T-helper 1 cell treated with Interleukin-12 subunit alpha and Interleukin-12 subunit beta and Interleukin-4 antibody, amounts not matched to agents 30 μg/mL and 1 μg/mL, for 36 hours (primary cell): ENCODE measurements at regions not wholly inside any gene's neighbourhood (a gene's known extent, or its start where the extent isn't known, plus 50 kb on each side); places are given as distances from the start of the nearest gene placed in this dataset.

Experiments used
- H3K27ac Mint-ChIP-seq: one replicate; pipeline ENCODE4 v1.8.0; 2021; ENCODE audit warnings: mild to moderate bottlenecking, mixed read lengths
- H3K27me3 Mint-ChIP-seq: one replicate; pipeline ENCODE4 v1.8.0; 2021; ENCODE audit warnings: low read depth, mixed read lengths
- H3K36me3 Mint-ChIP-seq: one replicate; pipeline ENCODE4 v1.8.0; 2021; ENCODE audit warnings: low read depth, mixed read lengths
- H3K4me1 Mint-ChIP-seq: one replicate; pipeline ENCODE4 v1.8.0; 2021; ENCODE audit warnings: low read depth, mixed read lengths
- H3K4me3 Mint-ChIP-seq: one replicate; pipeline ENCODE4 v1.8.0; 2021; ENCODE audit warnings: mild to moderate bottlenecking, moderate library complexity, mixed read lengths
- H3K9me3 Mint-ChIP-seq: one replicate; pipeline ENCODE4 v1.8.0; 2021; ENCODE audit warnings: mixed read lengths

DNA sequence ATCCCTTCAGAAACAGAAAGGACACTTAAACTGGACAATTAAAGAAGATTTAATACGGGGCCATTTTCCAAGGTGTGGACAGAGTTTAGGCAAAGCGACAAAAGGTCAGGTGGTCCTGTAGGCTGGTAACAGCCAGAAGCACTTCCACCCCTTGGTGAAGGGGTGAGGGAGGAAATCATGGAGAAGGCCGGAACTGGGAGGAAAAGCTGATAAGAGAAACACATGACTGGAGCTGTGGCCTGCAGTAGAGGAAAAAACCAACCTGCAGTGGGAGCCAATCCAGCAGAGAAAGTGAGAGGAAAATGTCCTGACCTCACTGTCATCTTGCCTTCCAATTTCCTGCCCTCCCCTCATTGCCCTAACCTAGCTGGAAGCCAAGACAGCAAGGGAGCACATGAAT, 249.8 kb downstream of the LMO4 start:
- no peak overlapping the region for H3K4me3 Mint-ChIP-seq
- H3K9me3 Mint-ChIP-seq: no peaks in the 10 kb centered on the region
- no peaks in the 10 kb centered on the region for H3K4me1 Mint-ChIP-seq
- no peaks in the 10 kb centered on the region for H3K27me3 Mint-ChIP-seq
- H3K36me3 Mint-ChIP-seq: no peaks in the 10 kb centered on the region
- no peak overlapping the region for H3K27ac Mint-ChIP-seq

DNA sequence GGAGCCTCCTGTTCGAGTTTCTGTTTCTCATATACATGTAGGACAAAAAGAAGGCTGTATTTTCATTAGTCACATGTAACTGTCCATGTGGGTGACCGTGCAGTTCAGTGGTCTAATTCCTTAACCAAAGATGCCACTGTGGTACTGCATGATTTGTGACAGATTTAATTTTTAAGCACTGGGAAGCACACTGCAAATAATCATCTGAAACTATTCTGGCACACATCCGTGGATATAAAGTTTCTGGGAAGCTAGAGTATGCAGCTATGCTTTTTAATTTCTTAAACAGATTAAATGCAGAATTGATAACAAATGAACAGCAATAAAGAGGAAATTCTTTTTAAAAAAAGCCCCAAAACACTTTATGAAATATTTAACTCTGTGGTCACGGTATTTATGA, 254.8 kb downstream of the LMO4 start:
- no peaks in the 10 kb centered on the region for H3K9me3 Mint-ChIP-seq
- no peaks in the 10 kb centered on the region for H3K36me3 Mint-ChIP-seq
- no peak overlapping the region for H3K4me3 Mint-ChIP-seq
- no peaks in the 10 kb centered on the region for H3K27me3 Mint-ChIP-seq
- no peaks in the 10 kb centered on the region for H3K4me1 Mint-ChIP-seq
- H3K27ac Mint-ChIP-seq: no peak overlapping the region

- Mint-ChIP-seq H3K9me3 (no peaks in the 10 kb centered on the region), H3K27me3 (no peaks in the 10 kb centered on the region), H3K36me3 (no peaks in the 10 kb centered on the region), H3K4me3 (no peak overlapping the region), H3K4me1 (no peaks in the 10 kb centered on the region), H3K27ac (no peak overlapping the region)
Measured at GRCh38 chr1:87584586-87584985, 255.9 kb downstream of the LMO4 start.

DNA sequence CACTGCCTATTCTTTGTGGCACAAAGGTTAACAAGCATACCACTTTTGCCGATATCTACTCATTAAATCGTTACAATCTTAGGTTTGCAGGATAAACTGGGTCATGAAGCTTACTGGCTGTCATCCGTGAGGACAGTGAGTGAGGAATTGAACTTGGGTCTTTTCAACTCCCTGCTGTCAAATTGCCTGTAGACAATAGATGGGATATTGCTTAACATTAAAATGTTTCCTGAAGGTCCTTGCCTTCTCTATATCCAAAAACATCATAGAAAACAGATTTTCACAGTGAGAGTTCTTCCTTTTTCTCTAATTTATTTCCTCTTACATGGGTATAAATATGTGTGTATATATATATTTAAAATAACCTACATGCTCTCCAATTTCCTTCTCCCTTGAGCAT, 257.8 kb downstream of the LMO4 start:
- Mint-ChIP-seq H3K4me1 (no peaks in the 10 kb centered on the region), H3K27me3 (no peaks in the 10 kb centered on the region)

DNA sequence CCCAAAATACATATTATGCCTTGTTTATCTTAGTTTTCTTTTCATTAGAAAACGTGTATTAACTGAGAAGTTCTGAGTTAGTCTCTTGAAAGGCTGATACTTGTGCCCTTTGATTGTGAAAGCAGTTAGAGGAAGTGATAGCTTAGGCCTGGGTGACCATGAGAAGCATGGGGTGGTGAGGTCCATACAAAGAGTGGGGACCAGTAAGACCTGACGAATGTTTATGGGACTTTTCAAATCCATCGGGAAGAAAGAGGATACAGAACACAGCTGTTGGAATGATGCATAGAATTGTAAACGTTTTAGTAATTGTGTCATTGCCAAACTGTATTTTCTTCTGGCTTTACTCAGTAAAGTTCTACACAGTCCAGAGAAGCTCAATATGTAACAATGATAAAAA, 259.8 kb downstream of the LMO4 start:
- no peaks in the 10 kb centered on the region for H3K36me3 Mint-ChIP-seq
- no peak overlapping the region for H3K4me3 Mint-ChIP-seq
- H3K9me3 Mint-ChIP-seq: no peaks in the 10 kb centered on the region
- H3K27me3 Mint-ChIP-seq: no peaks in the 10 kb centered on the region
- no peaks in the 10 kb centered on the region for H3K4me1 Mint-ChIP-seq
- no peak overlapping the region for H3K27ac Mint-ChIP-seq

More for the DNA sequence above, 257.8 kb downstream of the LMO4 start:
- no peak overlapping the region for H3K4me3 Mint-ChIP-seq
- H3K36me3 Mint-ChIP-seq: no peaks in the 10 kb centered on the region
- no peaks in the 10 kb centered on the region for H3K9me3 Mint-ChIP-seq
- no peak overlapping the region for H3K27ac Mint-ChIP-seq

DNA sequence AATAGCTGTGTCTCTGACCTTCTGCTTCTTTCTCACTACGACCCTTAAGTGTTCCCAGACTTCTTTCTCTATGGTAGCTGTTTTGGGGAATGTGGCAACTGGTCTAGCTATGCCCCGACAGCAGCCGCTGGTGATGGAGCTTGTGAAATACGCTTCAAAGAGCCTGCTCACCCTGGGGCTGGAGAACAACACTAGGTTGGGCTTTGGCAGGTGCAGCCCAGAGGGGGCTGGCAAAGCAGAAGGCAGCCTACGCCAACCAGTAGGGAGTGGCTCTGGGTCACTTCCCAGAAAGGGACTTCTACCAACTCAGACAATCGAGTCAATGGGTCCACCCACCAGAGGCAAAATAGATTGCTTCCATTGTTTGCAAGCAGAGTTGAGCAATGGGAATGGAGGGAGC, 262.8 kb downstream of the LMO4 start:
- Mint-ChIP-seq H3K4me3 (no peak overlapping the region), H3K9me3 (no peaks in the 10 kb centered on the region), H3K27ac (no peak overlapping the region), H3K27me3 (no peaks in the 10 kb centered on the region), H3K4me1 (no peaks in the 10 kb centered on the region), H3K36me3 (no peaks in the 10 kb centered on the region)

- no peaks in the 10 kb centered on the region for H3K9me3 Mint-ChIP-seq
- H3K4me1 Mint-ChIP-seq: no peaks in the 10 kb centered on the region
- no peak overlapping the region for H3K27ac Mint-ChIP-seq
- H3K36me3 Mint-ChIP-seq: no peaks in the 10 kb centered on the region
- H3K27me3 Mint-ChIP-seq: no peaks in the 10 kb centered on the region
- H3K4me3 Mint-ChIP-seq: no peak overlapping the region
Measured at GRCh38 chr1:87592156-87592555, 263.5 kb downstream of the LMO4 start.

DNA sequence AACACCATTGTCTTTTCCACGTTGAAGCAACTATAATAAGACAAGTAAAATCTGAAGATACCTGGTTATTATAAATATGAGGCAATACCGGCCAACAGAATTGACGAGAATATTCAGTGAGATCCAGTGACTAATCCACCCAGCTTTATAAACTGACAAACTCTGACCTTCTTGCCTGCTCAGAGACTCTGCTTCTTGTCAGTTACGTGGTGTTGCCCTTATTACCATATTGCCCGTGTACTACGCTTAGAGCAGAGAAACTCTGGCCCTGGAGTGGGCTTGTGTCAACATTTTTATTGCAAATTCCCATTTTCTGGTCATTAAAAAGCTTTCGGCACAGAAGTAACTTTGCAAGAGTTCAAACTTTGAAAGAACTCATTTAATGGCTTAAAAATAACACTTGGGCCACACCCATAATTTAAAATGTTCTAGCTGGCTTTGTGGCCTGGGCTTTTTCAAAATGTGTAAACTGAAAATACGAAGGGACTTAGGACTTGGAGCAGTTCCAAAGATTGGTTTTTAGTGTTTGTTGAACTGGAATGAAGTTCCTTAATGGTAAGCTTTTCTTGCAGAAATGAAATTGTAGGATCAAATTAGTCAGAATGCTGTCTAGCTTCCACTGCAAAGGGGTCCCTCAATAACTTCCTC, 266.2 kb downstream of the LMO4 start:
- no peak overlapping the region for H3K27ac Mint-ChIP-seq
- H3K4me1 Mint-ChIP-seq: no peaks in the 10 kb centered on the region
- H3K9me3 Mint-ChIP-seq: no peaks in the 10 kb centered on the region
- no peaks in the 10 kb centered on the region for H3K36me3 Mint-ChIP-seq
- no peak overlapping the region for H3K4me3 Mint-ChIP-seq
- no peaks in the 10 kb centered on the region for H3K27me3 Mint-ChIP-seq

GRCh38 chr1:87595384-87595781, 266.7 kb downstream of the LMO4 start:
- Mint-ChIP-seq H3K9me3 (no peaks in the 10 kb centered on the region), H3K4me1 (no peaks in the 10 kb centered on the region), H3K36me3 (no peaks in the 10 kb centered on the region), H3K4me3 (no peak overlapping the region), H3K27ac (no peak overlapping the region), H3K27me3 (no peaks in the 10 kb centered on the region)

- peaks cover 7% of the 10 kb centered on the region for H3K27me3 Mint-ChIP-seq
Measured at GRCh38 chr1:87598429-87598828, 269.7 kb downstream of the LMO4 start.

GRCh38 chr1:87599569-87599968, 270.9 kb downstream of the LMO4 start:
- Mint-ChIP-seq H3K9me3 (no peaks in the 10 kb centered on the region), H3K27ac (no peak overlapping the region), H3K4me3 (no peak overlapping the region), H3K36me3 (no peaks in the 10 kb centered on the region), H3K27me3 (peaks cover 7% of the 10 kb centered on the region), H3K4me1 (no peaks in the 10 kb centered on the region)

More at GRCh38 chr1:87598429-87598828, 269.7 kb downstream of the LMO4 start:
- no peaks in the 10 kb centered on the region for H3K4me1 Mint-ChIP-seq
- no peak overlapping the region for H3K4me3 Mint-ChIP-seq
- no peaks in the 10 kb centered on the region for H3K36me3 Mint-ChIP-seq
- H3K9me3 Mint-ChIP-seq: no peaks in the 10 kb centered on the region
- no peak overlapping the region for H3K27ac Mint-ChIP-seq

DNA sequence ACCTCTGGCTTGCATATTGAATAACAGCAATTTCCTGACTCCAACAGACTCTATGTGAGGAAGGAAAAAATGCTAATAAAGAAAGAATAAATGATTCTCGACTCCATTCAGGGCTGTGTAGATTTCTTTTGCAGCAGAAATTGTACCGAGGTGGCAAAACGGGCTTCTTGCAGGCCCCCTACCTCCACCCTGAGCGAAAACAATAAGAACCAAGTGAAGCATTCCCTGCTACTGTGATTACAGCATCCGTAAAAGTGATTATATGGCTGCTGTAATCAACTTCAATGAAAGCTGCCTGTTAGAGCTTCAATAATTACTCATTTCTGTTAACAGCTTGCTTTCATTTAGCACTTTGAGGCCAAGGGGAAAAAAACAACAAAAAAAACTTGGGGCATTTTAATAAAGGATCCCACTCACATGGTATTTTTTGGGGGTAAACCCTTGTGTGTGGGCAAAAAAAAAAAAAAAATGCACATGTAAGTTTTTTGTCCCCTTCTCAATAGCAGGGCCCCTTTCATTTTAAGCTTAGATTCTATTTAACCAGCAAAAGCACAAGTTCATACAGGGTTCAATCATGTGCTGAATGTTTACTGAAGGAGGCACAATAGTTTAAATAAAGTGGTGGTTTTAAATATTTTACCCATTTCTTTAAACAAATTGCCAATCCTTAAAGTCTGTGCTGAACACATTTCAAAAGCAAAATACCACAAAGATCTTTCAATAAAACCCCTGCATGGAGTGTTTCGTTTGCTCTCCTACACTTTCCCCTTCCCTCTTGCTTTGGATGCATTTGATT, 271.6 kb downstream of the LMO4 start:
- Mint-ChIP-seq H3K4me1 (no peaks in the 10 kb centered on the region), H3K27ac (no peak overlapping the region), H3K36me3 (no peaks in the 10 kb centered on the region), H3K9me3 (no peaks in the 10 kb centered on the region), H3K4me3 (no peak overlapping the region), H3K27me3 (peaks cover 7% of the 10 kb centered on the region)

- H3K4me1 Mint-ChIP-seq: no peaks in the 10 kb centered on the region
- no peak overlapping the region for H3K4me3 Mint-ChIP-seq
- H3K36me3 Mint-ChIP-seq: no peaks in the 10 kb centered on the region
- peaks cover 10% of the 10 kb centered on the region for H3K27me3 Mint-ChIP-seq
- no peak overlapping the region for H3K27ac Mint-ChIP-seq
- no peaks in the 10 kb centered on the region for H3K9me3 Mint-ChIP-seq
Measured at GRCh38 chr1:87600854-87601253, 272.2 kb downstream of the LMO4 start.

GRCh38 chr1:87603626-87604025, 274.9 kb downstream of the LMO4 start:
- Mint-ChIP-seq H3K9me3 (no peaks in the 10 kb centered on the region), H3K27ac (no peak overlapping the region), H3K36me3 (no peaks in the 10 kb centered on the region), H3K4me1 (no peaks in the 10 kb centered on the region), H3K4me3 (no peak overlapping the region), H3K27me3 (peaks cover 10% of the 10 kb centered on the region)

DNA sequence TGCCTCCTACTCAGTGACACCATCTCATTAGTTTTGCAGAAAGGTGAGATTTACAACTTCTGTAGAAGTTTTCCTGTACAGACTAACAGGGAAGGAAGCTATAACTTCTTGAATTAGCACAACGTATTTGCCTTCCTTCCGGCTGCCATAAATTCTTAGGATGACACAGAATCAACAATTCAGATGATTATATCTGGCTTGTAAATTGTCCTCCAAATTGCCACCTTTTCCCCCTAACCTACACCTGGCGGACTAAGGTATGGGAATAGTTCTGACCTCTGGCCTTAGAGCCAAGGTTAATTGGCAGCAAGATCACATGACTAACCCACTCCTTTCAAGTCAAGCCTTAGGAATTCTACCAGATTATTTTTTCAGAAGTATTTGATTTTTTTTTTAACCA, 284.3 kb downstream of the LMO4 start:
- H3K27ac Mint-ChIP-seq: no peak overlapping the region
- no peaks in the 10 kb centered on the region for H3K36me3 Mint-ChIP-seq
- no peaks in the 10 kb centered on the region for H3K27me3 Mint-ChIP-seq
- H3K4me1 Mint-ChIP-seq: no peaks in the 10 kb centered on the region
- H3K4me3 Mint-ChIP-seq: no peak overlapping the region
- no peaks in the 10 kb centered on the region for H3K9me3 Mint-ChIP-seq
